Upper lobe of left lung (tissue), 6 donors: ENCODE measurements at regions not wholly inside any gene's neighbourhood (a gene's known extent, or its start where the extent isn't known, plus 50 kb on each side); places are given as distances from the start of the nearest gene placed in this dataset.

Source experiments
- ATAC-seq, 2 donors: fragments of 200-7000 bp; cut with Tn5 transposase; one replicate each; pipeline ENCODE4 v1.9.1; 2022; ENCODE audit warnings: mild to moderate bottlenecking in 2 of 2, moderate library complexity in 2 of 2; ENCODE audit not compliant: low FRiP score in 2 of 2
- DNase-seq, 2 donors: peaks; one replicate each; pipeline ENCODE4 v3.0.0-alpha.2; 2019 to 2020
- H3K27ac ChIP-seq, 4 donors: fragments of 200-600 bp; sonication (generic); one replicate each; pipeline ENCODE4 v1.5.1; 2016 to 2019
- H3K27me3 ChIP-seq, 4 donors: fragments of 200-600 bp; sonication (generic); one replicate each; pipeline ENCODE4 v1.5.1; 2017 to 2019
- H3K36me3 ChIP-seq, 4 donors: fragments of 200-600 bp; sonication (generic); one replicate each; pipeline ENCODE4 v1.5.1; 2016 to 2019
- H3K4me1 ChIP-seq, 4 donors: fragments of 200-600 bp; sonication (generic); one replicate each; pipeline ENCODE4 v1.5.1; 2018 to 2019
- H3K4me3 ChIP-seq, 4 donors: fragments of 200-600 bp; sonication (generic); one replicate each; pipeline ENCODE4 v1.5.1; 2017 to 2019; ENCODE audit warnings: mild to moderate bottlenecking in 2 of 4, moderate library complexity in 1 of 4
- H3K9me3 ChIP-seq, 4 donors: fragments of 200-600 bp; sonication (generic); one replicate each; pipeline ENCODE4 v1.5.1; 2018 to 2019
- CTCF ChIP-seq, 6 experiments: fragments of 450-650 bp in 4 of 6; fragments of 200-600 bp in 2 of 6; sonication (generic) in 2 of 6; IDR thresholded peaks; one replicate each; pipeline ENCODE4 v1.5.1; 2016 to 2019; ENCODE audit warnings: antibody characterized with exemption in 6 of 6
- EP300 ChIP-seq, 4 donors: sonication (generic); formaldehyde crosslinking; IDR thresholded peaks; one replicate each; pipeline ENCODE4 v1.5.1; 2017; ENCODE audit warnings: antibody characterized with exemption in 4 of 4, control low read depth in 2 of 4
- POLR2A ChIP-seq, 4 donors: fragments of 450-650 bp; IDR thresholded peaks; one replicate each; pipeline ENCODE4 v1.5.1; 2016 to 2017; ENCODE audit warnings: antibody characterized with exemption in 4 of 4, mild to moderate bottlenecking in 2 of 4
- POLR2AphosphoS5 ChIP-seq, 2 donors: sonication (generic); formaldehyde crosslinking; IDR thresholded peaks; one replicate each; pipeline ENCODE4 v1.5.1; 2017; ENCODE audit warnings: antibody characterized with exemption in 2 of 2
- WGBS, 2 donors: methylation state at CpG; one replicate each; pipeline ENCODE4 v1.1.5; 2017 to 2018; 5-methylcytosine and 5-hydroxymethylcytosine counted together
- donor health status: DM: no; HTN: no; CAD: no; lungs with moderate emphysema.
- donor health status: DM: no; HTN: yes; CAD: no; lungs with severe emphysema.

- TF ChIP-seq POLR2A (IDR thresholded peaks at IDR 0.05), result no peak
- no peak for TF ChIP-seq CTCF (IDR thresholded peaks at IDR 0.05)
- TF ChIP-seq POLR2AphosphoS5 (IDR thresholded peaks at IDR 0.05), result no peak
- no peak for TF ChIP-seq EP300 (IDR thresholded peaks at IDR 0.05)
- DNase-seq (no peak), ATAC-seq (no peak)
- Histone ChIP-seq H3K27me3 (no peaks in the 10 kb centered on the region), H3K4me1 (no peaks in the 10 kb centered on the region), H3K9me3 (no peaks in the 10 kb centered on the region), H3K4me3 (no peak overlapping the region), H3K27ac (no peak overlapping the region), H3K36me3 (no peaks in the 10 kb centered on the region)
- WGBS, 2 donors, result 69 to 71% methylated on average over 6 of the region's 6 CpGs
Observed at GRCh38 chr15:26073430-26074333, 210.6 kb upstream of the ATP10A start.

- no peaks in the 10 kb centered on the region for H3K9me3 ChIP-seq
- no peaks in the 10 kb centered on the region for H3K4me1 ChIP-seq
- H3K27me3 ChIP-seq, result no peaks in the 10 kb centered on the region
- H3K36me3 ChIP-seq, result no peaks in the 10 kb centered on the region
- H3K4me3 ChIP-seq, result no peak overlapping the region
- WGBS, 2 donors, result 56 to 65% methylated on average over 8 of the region's 8 CpGs
- no peak overlapping the region for H3K27ac ChIP-seq
- TF ChIP-seq CTCF (IDR thresholded peaks at IDR 0.05) (no peak), POLR2A (IDR thresholded peaks at IDR 0.05) (no peak), EP300 (IDR thresholded peaks at IDR 0.05) (no peak), POLR2AphosphoS5 (IDR thresholded peaks at IDR 0.05) (no peak)
- ATAC-seq (no peak), DNase-seq (no peak)
Observed at GRCh38 chr15:26070095-26070532, 207.0 kb upstream of the ATP10A start.

- no peak for TF ChIP-seq POLR2AphosphoS5 (IDR thresholded peaks at IDR 0.05)
- TF ChIP-seq POLR2A (IDR thresholded peaks at IDR 0.05), result no peak
- no peak for TF ChIP-seq CTCF (IDR thresholded peaks at IDR 0.05)
- TF ChIP-seq EP300 (IDR thresholded peaks at IDR 0.05), result no peak
- 56 to 72% methylated on average over 1 of the region's 1 CpG for WGBS, 2 donors
Observed at GRCh38 chr15:26069231-26069641, 206.1 kb upstream of the ATP10A start.

DNA sequence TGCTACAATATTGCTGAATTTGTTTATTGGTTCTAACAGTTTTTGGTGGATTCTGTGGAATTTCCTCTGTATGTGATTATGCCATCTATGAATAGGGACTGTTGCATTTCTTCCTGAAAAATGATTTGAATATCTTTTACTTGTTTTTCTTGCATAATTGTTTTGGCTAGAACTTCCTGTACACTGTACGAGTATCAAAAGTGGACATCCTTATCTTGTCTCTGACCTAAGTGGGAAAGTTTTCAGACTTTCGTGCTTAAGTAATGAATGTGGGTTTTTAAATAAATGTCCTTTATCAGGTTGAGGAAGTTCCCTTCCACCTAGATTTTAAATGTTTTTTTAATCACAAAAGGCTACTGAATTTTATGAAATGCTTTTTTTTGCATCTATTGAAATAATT, 203.8 kb upstream of the ATP10A start:
- no peak for DNase-seq
- peak in 1 of 2 donors; percentile 60 for ATAC-seq
- WGBS, 2 donors, result 37 to 51% methylated on average over 2 of the region's 2 CpGs
- H3K27ac ChIP-seq, result no peak overlapping the region
- no peaks in the 10 kb centered on the region for H3K9me3 ChIP-seq
- H3K36me3 ChIP-seq, result no peaks in the 10 kb centered on the region
- no peak overlapping the region for H3K4me3 ChIP-seq
- H3K4me1 ChIP-seq, result no peaks in the 10 kb centered on the region
- TF ChIP-seq POLR2A (IDR thresholded peaks at IDR 0.05) (no peak), POLR2AphosphoS5 (IDR thresholded peaks at IDR 0.05) (no peak), EP300 (IDR thresholded peaks at IDR 0.05) (no peak), CTCF (IDR thresholded peaks at IDR 0.05) (no peak)
- H3K27me3 ChIP-seq, result no peaks in the 10 kb centered on the region

More at GRCh38 chr15:26069231-26069641, 206.1 kb upstream of the ATP10A start:
- Histone ChIP-seq H3K27ac (no peak overlapping the region), H3K36me3 (no peaks in the 10 kb centered on the region), H3K9me3 (no peaks in the 10 kb centered on the region), H3K4me3 (no peak overlapping the region), H3K27me3 (no peaks in the 10 kb centered on the region), H3K4me1 (no peaks in the 10 kb centered on the region)
- DNase-seq, result no peak
- no peak for ATAC-seq
